CD14-positive monocyte (primary cell): ENCODE measurements at regions not wholly inside any gene's neighbourhood (a gene's known extent, or its start where the extent isn't known, plus 50 kb on each side); places are given as distances from the start of the nearest gene placed in this dataset.

Source experiments
- DNase-seq, 3 donors: peaks; one replicate each; pipeline ENCODE4 v3.0.0-alpha.2; 2011 to 2022
- H2AFZ ChIP-seq: 2 replicates; pipeline ENCODE4 v1.6.0; 2012; ENCODE audit warnings: mild to moderate bottlenecking, low read depth, low read length, inconsistent platforms; ENCODE audit not compliant: insufficient read depth, poor library complexity, severe bottlenecking
- H3K27ac ChIP-seq, 2 donors: 1 replicate in 1 of 2; 2 replicates in 1 of 2; pipeline ENCODE4 v1.5.1; 2012 to 2013; ENCODE audit warnings: low read length in 2 of 2, control low read depth in 1 of 2, inconsistent platforms in 1 of 2, low read depth in 1 of 2, mild to moderate bottlenecking in 1 of 2
- H3K27me3 ChIP-seq, 2 donors: one replicate each; pipeline versions ENCODE4 v1.6.0 to v1.6.1; 2011 to 2013; ENCODE audit warnings: low read length in 2 of 2; ENCODE audit not compliant: control insufficient read depth in 2 of 2, insufficient read depth in 2 of 2
- H3K36me3 ChIP-seq, 2 donors: replicated peaks in 1 of 2; 1 replicate in 1 of 2; 2 replicates in 1 of 2; pipeline versions ENCODE4 v1.5.1 to v1.6.1; 2012 to 2013; ENCODE audit warnings: low read length in 2 of 2, control low read depth in 1 of 2, inconsistent platforms in 1 of 2, mild to moderate bottlenecking in 1 of 2; ENCODE audit not compliant: insufficient read depth in 2 of 2, control insufficient read depth in 1 of 2
- H3K4me1 ChIP-seq, 2 donors: 1 replicate in 1 of 2; 2 replicates in 1 of 2; pipeline versions ENCODE4 v1.5.1 to v1.6.1; 2012 to 2013; ENCODE audit warnings: low read length in 2 of 2, control low read depth in 1 of 2, inconsistent platforms in 1 of 2, mild to moderate bottlenecking in 1 of 2, moderate library complexity in 1 of 2; ENCODE audit not compliant: insufficient read depth in 2 of 2, control insufficient read depth in 1 of 2
- H3K4me2 ChIP-seq: replicated peaks from 2 replicates; pipeline ENCODE3; 2012; ENCODE audit warnings: low read length, moderate library complexity, mild to moderate bottlenecking; ENCODE audit not compliant: poor library complexity, severe bottlenecking; ENCODE audit errors: extremely low read depth
- H3K4me3 ChIP-seq, 3 experiments: fragments of 200-600 bp in 1 of 3; sonication (generic) in 1 of 3; replicated peaks in 1 of 3; 1 replicate in 2 of 3; 2 replicates in 1 of 3; pipeline ENCODE4 v1.5.1; 2011 to 2013; ENCODE audit warnings: low read length in 3 of 3, mild to moderate bottlenecking in 3 of 3, control low read depth in 2 of 3, low read depth in 2 of 3, inconsistent platforms in 1 of 3, moderate library complexity in 1 of 3
- H3K79me2 ChIP-seq: 2 replicates; pipeline ENCODE4 v1.6.0; 2012; ENCODE audit warnings: mild to moderate bottlenecking, control low read depth, inconsistent platforms, low read length, moderate library complexity; ENCODE audit not compliant: insufficient read depth
- H3K9ac ChIP-seq: 2 replicates; pipeline ENCODE4 v1.6.0; 2017; ENCODE audit warnings: low read length, mild to moderate bottlenecking; ENCODE audit not compliant: insufficient read depth, poor library complexity, severe bottlenecking
- H3K9me3 ChIP-seq, 2 donors: replicated peaks in 1 of 2; 1 replicate in 1 of 2; 2 replicates in 1 of 2; pipeline versions ENCODE4 v1.5.1 to v1.6.1; 2012 to 2013; ENCODE audit warnings: low read length in 2 of 2, control low read depth in 1 of 2; ENCODE audit not compliant: control insufficient read depth in 1 of 2, insufficient read depth in 1 of 2
- H4K20me1 ChIP-seq: 2 replicates; pipeline ENCODE4 v1.6.0; 2012; ENCODE audit warnings: mild to moderate bottlenecking, low read length, control low read depth, moderate library complexity; ENCODE audit not compliant: insufficient read depth
- H3K27ac Mint-ChIP-seq, 7 donors: one replicate each; pipeline ENCODE4 v1.8.0; 2020; ENCODE audit warnings: mild to moderate bottlenecking in 7 of 7, mixed read lengths in 7 of 7, moderate library complexity in 6 of 7, inconsistent platforms in 2 of 7
- H3K27me3 Mint-ChIP-seq, 3 donors: one replicate each; pipeline ENCODE4 v1.8.0; 2021 to 2022; ENCODE audit warnings: low read depth in 3 of 3, mild to moderate bottlenecking in 3 of 3, mixed read lengths in 3 of 3, moderate library complexity in 3 of 3, inconsistent platforms in 1 of 3
- H3K36me3 Mint-ChIP-seq, 2 donors: one replicate each; pipeline ENCODE4 v1.8.0; 2020; ENCODE audit warnings: mixed read lengths in 2 of 2, inconsistent platforms in 1 of 2, mild to moderate bottlenecking in 1 of 2
- H3K4me1 Mint-ChIP-seq: one replicate; pipeline ENCODE4 v1.8.0; 2020; ENCODE audit warnings: mild to moderate bottlenecking, mixed read lengths
- H3K4me3 Mint-ChIP-seq, 2 donors: one replicate each; pipeline ENCODE4 v1.8.0; 2020; ENCODE audit warnings: mild to moderate bottlenecking in 2 of 2, mixed read lengths in 2 of 2, moderate library complexity in 1 of 2
- H3K9me3 Mint-ChIP-seq, 7 donors: one replicate each; pipeline ENCODE4 v1.8.0; 2020 to 2022; ENCODE audit warnings: mixed read lengths in 7 of 7, mild to moderate bottlenecking in 6 of 7, moderate library complexity in 6 of 7, inconsistent platforms in 2 of 7
- CTCF ChIP-seq: fragments of 200-600 bp; IDR thresholded peaks from one replicate; pipeline ENCODE4 v1.8.0; 2022; ENCODE audit warnings: antibody characterized with exemption, mild to moderate bottlenecking
- WGBS: methylation state at CpG from one replicate; pipeline ENCODE4 v1.1.5; 2013; ENCODE audit warnings: missing lambda C conversion rate; ENCODE audit not compliant: insufficient coverage; 5-methylcytosine and 5-hydroxymethylcytosine counted together
- intact Hi-C, 2 donors: fragments of 100-400 bp; cut with micrococcal nuclease; formaldehyde crosslinking; loops; one replicate each; pipeline versions ENCODE4 v1.15.0 to v1.15.1; 2023

DNA sequence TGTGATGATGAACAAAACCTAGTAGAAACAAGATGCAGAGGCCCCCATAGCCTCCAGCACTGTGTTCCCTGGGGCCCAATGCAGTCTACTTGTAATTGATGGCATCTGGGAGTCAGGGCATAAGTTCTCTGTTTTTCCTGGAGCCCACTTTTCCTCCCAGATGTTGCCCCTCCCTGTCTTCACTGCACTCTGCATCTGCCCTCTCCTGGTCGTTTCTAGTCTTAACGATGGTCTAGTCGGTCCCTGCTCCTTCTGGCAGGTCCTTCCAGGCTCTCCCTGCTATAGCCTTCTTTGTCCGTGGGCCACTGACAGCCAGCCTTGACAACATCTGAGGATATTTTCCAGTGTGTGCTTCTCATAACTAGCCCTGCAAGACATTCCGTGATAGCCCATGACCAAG, 208.3 kb downstream of the GXYLT1 start:
- TF ChIP-seq CTCF, result no peak
- DNase-seq, result no peak
- Histone ChIP-seq H3K9me3 (no peaks in the 10 kb centered on the region), H3K4me3 (no peak overlapping the region), H3K36me3 (no peaks in the 10 kb centered on the region), H4K20me1 (no peaks in the 10 kb centered on the region), H3K27me3 (no peaks in the 10 kb centered on the region), H2AFZ (no peak overlapping the region), H3K79me2 (no peaks in the 10 kb centered on the region), H3K27ac (no peak overlapping the region), H3K4me1 (peaks cover 18 to 21% of the 10 kb centered on the region in 2 donors), H3K9ac (no peak overlapping the region), H3K4me2 (no peak overlapping the region)
- intact Hi-C loops, result no loop called here
- peaks cover 0 to 3% of the 10 kb centered on the region in 2 donors for H3K36me3 Mint-ChIP-seq
- peaks cover 0 to 11% (median 2%) of the 10 kb centered on the region in 7 donors for H3K9me3 Mint-ChIP-seq
- peaks cover 26% of the 10 kb centered on the region for H3K4me1 Mint-ChIP-seq
- no peak overlapping the region for H3K27ac Mint-ChIP-seq
- H3K27me3 Mint-ChIP-seq, result peaks cover 2 to 3% (median 2%) of the 10 kb centered on the region in 3 donors
- no peak overlapping the region for H3K4me3 Mint-ChIP-seq
- 78% methylated on average over 4 of the region's 5 CpGs for WGBS

DNA sequence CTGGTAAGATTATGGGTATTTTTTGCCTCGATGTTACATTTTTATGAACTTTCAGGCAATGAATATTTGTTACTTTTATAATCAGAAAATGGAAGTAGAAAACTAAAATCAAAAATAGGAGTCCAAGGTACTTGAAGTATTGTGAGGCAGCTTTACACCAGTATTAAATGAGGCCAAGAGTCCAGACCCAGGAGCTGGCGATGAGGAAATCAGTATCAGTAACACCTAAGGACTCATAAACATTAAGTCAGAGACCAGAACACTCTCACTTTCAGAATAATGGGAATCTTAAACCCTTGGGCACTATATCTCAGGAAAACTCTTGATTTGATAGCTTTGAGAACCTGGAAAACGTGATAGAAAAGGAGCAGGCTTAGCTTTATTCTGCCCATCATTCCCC, 208.8 kb downstream of the GXYLT1 start:
- H3K27ac Mint-ChIP-seq, result no peak overlapping the region
- no CpG with 5 or more reads among the region's 3 CpGs for WGBS
- Histone ChIP-seq H3K4me3 (no peak overlapping the region), H3K4me1 (peaks cover 20 to 25% of the 10 kb centered on the region in 2 donors), H3K79me2 (no peaks in the 10 kb centered on the region), H4K20me1 (no peaks in the 10 kb centered on the region), H3K27me3 (no peaks in the 10 kb centered on the region), H3K27ac (no peak overlapping the region), H2AFZ (no peak overlapping the region), H3K9ac (no peak overlapping the region), H3K4me2 (no peak overlapping the region), H3K36me3 (no peaks in the 10 kb centered on the region), H3K9me3 (no peaks in the 10 kb centered on the region)
- intact Hi-C loops, result no loop called here
- H3K36me3 Mint-ChIP-seq, result peaks cover 0 to 3% of the 10 kb centered on the region in 2 donors
- DNase-seq, result no peak
- H3K4me1 Mint-ChIP-seq, result peaks cover 29% of the 10 kb centered on the region
- H3K9me3 Mint-ChIP-seq, result peaks cover 0 to 11% (median 2%) of the 10 kb centered on the region in 7 donors
- H3K4me3 Mint-ChIP-seq, result no peak overlapping the region
- TF ChIP-seq CTCF, result no peak
- peaks cover 2 to 3% (median 2%) of the 10 kb centered on the region in 3 donors for H3K27me3 Mint-ChIP-seq
